Motor neuron (in vitro differentiated cells): ENCODE measurements at regions not wholly inside any gene's neighbourhood (a gene's known extent, or its start where the extent isn't known, plus 50 kb on each side); places are given as distances from the start of the nearest gene placed in this dataset.

Experiments
- ATAC-seq, 8 experiments: fragments of 200-7000 bp; cut with Tn5 transposase; replicated peaks in 6 of 8; 2 replicates each; pipeline ENCODE4 v1.8.0; 2021; ENCODE audit warnings: mild to moderate bottlenecking in 8 of 8, moderate library complexity in 8 of 8
- H3K27ac ChIP-seq, 2 donors: fragments of 250-450 bp; sonication (Bioruptor Pico); 2 replicates each; pipeline ENCODE4 v1.9.0; 2021; ENCODE audit warnings: antibody characterized with exemption in 2 of 2, mild to moderate bottlenecking in 2 of 2, moderate library complexity in 1 of 2
- H3K4me1 ChIP-seq, 2 donors: fragments of 250-450 bp; sonication (Bioruptor Pico); replicated peaks in 1 of 2; 2 replicates each; pipeline ENCODE4 v1.6.1; 2021; ENCODE audit warnings: antibody characterized with exemption in 2 of 2, mild to moderate bottlenecking in 2 of 2, moderate library complexity in 1 of 2
- H3K4me3 ChIP-seq, 5 donors: fragments of 250-450 bp; sonication (Bioruptor Pico); 2 replicates each; pipeline ENCODE4 v1.9.0; 2021; ENCODE audit warnings: antibody characterized with exemption in 5 of 5, mild to moderate bottlenecking in 5 of 5, moderate library complexity in 4 of 5
- WGBS, 10 experiments: fragments of 450-650 bp; shearing (Covaris generic); methylation state at CpG; one replicate each; pipeline ENCODE4 v1.0.0; 2022; 5-methylcytosine and 5-hydroxymethylcytosine counted together
- in situ Hi-C, 9 experiments: fragments of 400-800 bp; cut with MboI; loops; one replicate each; pipeline ENCODE4 v1.15.0; 2021; ENCODE audit warnings: low sequenced_read_pairs in 9 of 9, low pct_unique_long_range_greater_than_20kb in 2 of 9; ENCODE audit not compliant: unreplicated experiment in 9 of 9

- no peak overlapping the region for H3K4me3 ChIP-seq
- peak in 1 of 8 experiments; percentile 38 for ATAC-seq
- H3K27ac ChIP-seq: no peak overlapping the region
- no peaks in the 10 kb centered on the region for H3K4me1 ChIP-seq
- WGBS, 10 experiments: 20 to 100% (median 77%) methylated on average over 1 to 2 of the region's 2 CpGs
- in situ Hi-C loops: no loop called here
Measured at GRCh38 chr10:36629476-36629875, 495.9 kb upstream of the ANKRD30A start.

- H3K4me3 ChIP-seq: no peak overlapping the region
Measured at GRCh38 chr10:36624551-36625100, 500.8 kb upstream of the ANKRD30A start.

GRCh38 chr10:36621346-36621745 lies 504.1 kb upstream of the ANKRD30A start:
- WGBS, 10 experiments: 7 to 92% (median 65%) methylated on average over 1 to 2 of the region's 2 CpGs
- H3K4me3 ChIP-seq: no peak overlapping the region
- no peaks in the 10 kb centered on the region for H3K4me1 ChIP-seq
- in situ Hi-C loops: no loop called here
- peak in 2 of 8 experiments; percentile 30 to 57 for ATAC-seq
- H3K27ac ChIP-seq: no peak overlapping the region

More at GRCh38 chr10:36624551-36625100, 500.8 kb upstream of the ANKRD30A start:
- 80 to 100% (median 89%) methylated on average over 1 to 3 of the region's 3 CpGs; no CpG with 5 or more reads in 2 of the 10 experiments for WGBS, 10 experiments
- in situ Hi-C loops: no loop called here
- no peaks in the 10 kb centered on the region for H3K4me1 ChIP-seq
- ATAC-seq: no peak
- H3K27ac ChIP-seq: no peak overlapping the region

- Histone ChIP-seq H3K4me3 (no peak overlapping the region), H3K27ac (no peak overlapping the region), H3K4me1 (no peaks in the 10 kb centered on the region)
- in situ Hi-C loops: no loop called here
- ATAC-seq: no peak
- WGBS, 10 experiments: 75 to 100% (median 94%) methylated on average over 1 to 4 of the region's 4 CpGs; no CpG with 5 or more reads in 3 of the 10 experiments
Measured at GRCh38 chr10:36612436-36612835, 513.0 kb upstream of the ANKRD30A start.

- no peak overlapping the region for H3K4me3 ChIP-seq
- no peak overlapping the region for H3K27ac ChIP-seq
- ATAC-seq: no peak
- in situ Hi-C loops: no loop called here
- 74 to 100% (median 86%) methylated on average over 1 to 4 of the region's 4 CpGs; no CpG with 5 or more reads in 2 of the 10 experiments for WGBS, 10 experiments
- no peaks in the 10 kb centered on the region for H3K4me1 ChIP-seq
Measured at GRCh38 chr10:36608866-36609265, 516.5 kb upstream of the ANKRD30A start.

- no peak overlapping the region for H3K4me3 ChIP-seq
- no peaks in the 10 kb centered on the region for H3K4me1 ChIP-seq
- in situ Hi-C loops: no loop called here
- no peak for ATAC-seq
- H3K27ac ChIP-seq: no peak overlapping the region
- 43 to 100% (median 86%) methylated on average over 1 of the region's 1 CpG; no CpG with 5 or more reads in 3 of the 10 experiments for WGBS, 10 experiments
Measured at GRCh38 chr10:36608251-36608650, 517.1 kb upstream of the ANKRD30A start.

- ATAC-seq: no peak
- in situ Hi-C loops: no loop called here
- WGBS, 10 experiments: 68 to 87% (median 78%) methylated on average over 1 to 5 of the region's 5 CpGs; no CpG with 5 or more reads in 1 of the 10 experiments
- Histone ChIP-seq H3K4me1 (no peaks in the 10 kb centered on the region), H3K4me3 (no peak overlapping the region), H3K27ac (no peak overlapping the region)
Measured at GRCh38 chr10:36606234-36606839, 519.1 kb upstream of the ANKRD30A start.

GRCh38 chr10:36604316-36604715 lies 521.1 kb upstream of the ANKRD30A start:
- Histone ChIP-seq H3K4me1 (no peaks in the 10 kb centered on the region), H3K27ac (no peak overlapping the region), H3K4me3 (no peak overlapping the region)
- no peak for ATAC-seq
- in situ Hi-C loops: no loop called here
- 69 to 100% (median 100%) methylated on average over 1 to 2 of the region's 2 CpGs for WGBS, 10 experiments

DNA sequence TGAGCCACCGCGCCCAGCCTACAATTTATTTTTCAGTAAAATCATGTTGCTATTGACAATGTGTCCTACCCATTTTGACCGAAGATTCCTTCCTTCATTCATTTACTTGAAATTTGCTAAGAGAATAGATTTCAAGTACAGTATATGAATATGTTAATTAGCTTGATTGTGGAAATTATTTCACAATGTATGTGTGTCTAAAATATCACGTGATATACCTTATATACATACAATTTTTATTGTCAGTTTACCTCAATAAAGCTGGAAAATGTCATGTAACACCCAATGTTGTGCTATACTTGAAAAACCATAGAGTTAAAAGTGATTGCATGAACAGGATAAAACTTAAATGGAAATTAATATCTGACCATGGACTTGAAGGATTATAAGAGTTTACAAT lies 521.7 kb upstream of the ANKRD30A start:
- Histone ChIP-seq H3K4me3 (no peak overlapping the region), H3K27ac (no peak overlapping the region), H3K4me1 (no peaks in the 10 kb centered on the region)
- in situ Hi-C loops: no loop called here
- WGBS, 10 experiments: 50 to 96% (median 85%) methylated on average over 1 to 4 of the region's 4 CpGs
- ATAC-seq: no peak

DNA sequence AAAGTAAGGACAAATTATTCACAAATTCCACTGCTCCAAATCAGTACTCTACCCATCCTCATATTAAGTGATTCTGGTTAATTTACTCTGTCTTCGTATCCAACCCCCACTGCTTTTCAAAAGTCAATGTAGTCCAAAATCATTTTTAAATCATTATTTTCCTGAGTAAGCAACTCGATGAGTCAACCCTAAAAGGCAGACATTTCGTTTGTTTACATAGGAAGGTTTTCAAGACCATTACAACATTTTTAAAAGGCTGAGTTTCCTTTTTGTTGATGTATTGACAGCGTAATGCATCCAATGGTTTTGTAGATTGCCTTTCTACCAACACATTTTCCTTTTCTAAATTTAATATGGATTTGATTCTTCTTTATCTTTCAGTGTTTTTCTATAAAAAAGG lies 523.0 kb upstream of the ANKRD30A start:
- 42 to 90% (median 64%) methylated on average over 1 to 4 of the region's 4 CpGs for WGBS, 10 experiments
- no peak for ATAC-seq
- in situ Hi-C loops: no loop called here
- H3K4me3 ChIP-seq: no peak overlapping the region
- H3K4me1 ChIP-seq: no peaks in the 10 kb centered on the region
- H3K27ac ChIP-seq: no peak overlapping the region

GRCh38 chr10:36597756-36598320 lies 527.6 kb upstream of the ANKRD30A start:
- ATAC-seq: no peak
- H3K27ac ChIP-seq: no peak overlapping the region
- in situ Hi-C loops: no loop called here
- no peaks in the 10 kb centered on the region for H3K4me1 ChIP-seq
- 0 to 94% (median 48%) methylated on average over 1 to 3 of the region's 3 CpGs for WGBS, 10 experiments
- H3K4me3 ChIP-seq: no peak overlapping the region

DNA sequence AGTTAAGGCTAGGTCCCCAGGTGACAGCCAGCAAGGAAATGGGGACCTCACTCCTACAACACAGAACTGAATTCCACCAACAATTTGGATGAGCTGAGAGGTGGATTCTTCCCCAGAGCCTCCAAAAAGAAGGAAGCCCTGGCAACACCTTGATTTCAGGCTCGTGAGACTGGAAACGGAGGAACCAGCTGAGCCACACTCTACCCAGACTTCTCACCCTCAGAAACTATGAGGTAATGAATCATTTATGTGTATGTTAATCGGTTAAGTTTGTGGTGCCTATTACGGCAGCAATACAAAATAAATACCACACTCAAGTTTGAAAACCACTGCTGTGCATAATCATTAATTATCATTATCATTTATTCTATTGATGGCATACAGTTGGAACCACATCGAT lies 532.4 kb upstream of the ANKRD30A start:
- Histone ChIP-seq H3K4me1 (no peaks in the 10 kb centered on the region), H3K4me3 (no peak overlapping the region), H3K27ac (no peak overlapping the region)
- WGBS, 10 experiments: 78 to 100% (median 87%) methylated on average over 1 to 5 of the region's 5 CpGs; no CpG with 5 or more reads in 1 of the 10 experiments
- ATAC-seq: no peak
- in situ Hi-C loops: no loop called here

GRCh38 chr10:36591436-36591835 lies 534.0 kb upstream of the ANKRD30A start:
- no peak overlapping the region for H3K27ac ChIP-seq
- WGBS, 10 experiments: 0 to 100% (median 82%) methylated on average over 1 to 2 of the region's 2 CpGs
- ATAC-seq: no peak
- no peak overlapping the region for H3K4me3 ChIP-seq
- in situ Hi-C loops: no loop called here
- no peaks in the 10 kb centered on the region for H3K4me1 ChIP-seq

- ATAC-seq: no peak
Measured at GRCh38 chr10:36583690-36584089, 541.7 kb upstream of the ANKRD30A start.

More at GRCh38 chr10:36583690-36584089, 541.7 kb upstream of the ANKRD30A start:
- Histone ChIP-seq H3K27ac (no peak overlapping the region), H3K4me3 (no peak overlapping the region), H3K4me1 (no peaks in the 10 kb centered on the region)
- in situ Hi-C loops: no loop called here
